Astrocyte (in vitro differentiated cells and primary cell): ENCODE measurements at regions not wholly inside any gene's neighbourhood (a gene's known extent, or its start where the extent isn't known, plus 50 kb on each side); places are given as distances from the start of the nearest gene placed in this dataset.

Source experiments
- EZH2 ChIP-seq: IDR thresholded peaks from 2 replicates; pipeline ENCODE4 v1.6.1; 2012; ENCODE audit warnings: mild to moderate bottlenecking, low read length, inconsistent platforms; ENCODE audit not compliant: insufficient read depth
- TF ChIP-seq, protein P1 (sequence below): IDR thresholded peaks from 2 replicates; pipeline ENCODE4 v1.5.1; 2011; ENCODE audit warnings: low read depth, mild to moderate bottlenecking, inconsistent platforms, low read length, moderate library complexity; ENCODE audit not compliant: insufficient read depth

DNA sequence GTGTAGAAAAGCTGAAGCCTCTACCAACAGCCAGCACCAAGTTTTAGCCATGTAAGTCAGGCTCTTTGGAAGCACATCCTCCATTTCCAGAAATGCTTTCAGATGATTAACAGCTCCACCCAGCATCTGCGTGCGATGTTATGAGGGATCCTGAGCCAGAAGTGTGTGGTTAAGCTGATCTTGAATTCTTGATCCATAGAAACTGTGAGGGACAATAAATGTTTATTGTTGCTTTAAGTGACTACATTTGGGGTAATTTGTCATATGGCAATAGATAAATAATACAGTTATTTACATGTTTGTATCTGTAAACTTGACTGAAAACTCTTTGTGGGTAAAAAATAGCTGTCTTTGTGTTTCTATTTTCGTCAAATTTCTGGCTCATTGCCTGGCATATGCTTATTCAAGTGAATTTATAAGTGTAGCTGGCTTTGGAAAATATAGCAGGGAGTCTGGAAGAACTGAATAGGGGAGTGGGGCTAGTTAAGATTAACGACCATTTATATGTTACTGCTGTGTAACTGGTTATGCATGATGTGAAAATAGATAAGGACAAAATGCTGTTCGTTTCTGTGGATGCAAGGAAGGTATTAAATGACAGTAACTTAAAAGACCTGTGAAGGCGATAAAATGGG is 234.1 kb downstream of the LRRC70 start:
- TF ChIP-seq, protein P1, sequence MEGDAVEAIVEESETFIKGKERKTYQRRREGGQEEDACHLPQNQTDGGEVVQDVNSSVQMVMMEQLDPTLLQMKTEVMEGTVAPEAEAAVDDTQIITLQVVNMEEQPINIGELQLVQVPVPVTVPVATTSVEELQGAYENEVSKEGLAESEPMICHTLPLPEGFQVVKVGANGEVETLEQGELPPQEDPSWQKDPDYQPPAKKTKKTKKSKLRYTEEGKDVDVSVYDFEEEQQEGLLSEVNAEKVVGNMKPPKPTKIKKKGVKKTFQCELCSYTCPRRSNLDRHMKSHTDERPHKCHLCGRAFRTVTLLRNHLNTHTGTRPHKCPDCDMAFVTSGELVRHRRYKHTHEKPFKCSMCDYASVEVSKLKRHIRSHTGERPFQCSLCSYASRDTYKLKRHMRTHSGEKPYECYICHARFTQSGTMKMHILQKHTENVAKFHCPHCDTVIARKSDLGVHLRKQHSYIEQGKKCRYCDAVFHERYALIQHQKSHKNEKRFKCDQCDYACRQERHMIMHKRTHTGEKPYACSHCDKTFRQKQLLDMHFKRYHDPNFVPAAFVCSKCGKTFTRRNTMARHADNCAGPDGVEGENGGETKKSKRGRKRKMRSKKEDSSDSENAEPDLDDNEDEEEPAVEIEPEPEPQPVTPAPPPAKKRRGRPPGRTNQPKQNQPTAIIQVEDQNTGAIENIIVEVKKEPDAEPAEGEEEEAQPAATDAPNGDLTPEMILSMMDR, result no peak
- TF ChIP-seq EZH2, result no peak
